GM18951 (cell line): ENCODE measurements at regions not wholly inside any gene's neighbourhood (a gene's known extent, or its start where the extent isn't known, plus 50 kb on each side); places are given as distances from the start of the nearest gene placed in this dataset.

ENCODE experiments used
- POLR2A ChIP-seq: IDR thresholded peaks from 4 replicates; pipeline ENCODE4 v1.6.1; 2011; ENCODE audit warnings: mild to moderate bottlenecking; ENCODE audit not compliant: insufficient read length, insufficient read depth; ENCODE audit errors: extremely low read depth
- in situ Hi-C: fragments of 300-500 bp; cut with MboI; formaldehyde crosslinking; loops from one replicate; pipeline ENCODE4 v1.12.0; 2022; ENCODE audit warnings: low sequenced_read_pairs, mixed read lengths, inconsistent platforms; ENCODE audit not compliant: unreplicated experiment

GRCh38 chr1:5254131-5254725 is 599.8 kb downstream of the AJAP1 start:
- in situ Hi-C loops, result no loop called here
- TF ChIP-seq POLR2A, result no peak

- in situ Hi-C loops, result no loop called here
- TF ChIP-seq POLR2A, result no peak
Observed at GRCh38 chr1:5253036-5253435, 598.6 kb downstream of the AJAP1 start.

GRCh38 chr1:5250336-5250735 is 595.9 kb downstream of the AJAP1 start:
- TF ChIP-seq POLR2A, result no peak
- in situ Hi-C loops, result no loop called here

GRCh38 chr1:5245348-5245747 is 590.9 kb downstream of the AJAP1 start:
- in situ Hi-C loops, result no loop called here
- TF ChIP-seq POLR2A, result no peak

- in situ Hi-C loops, result no loop called here
Observed at GRCh38 chr1:5244631-5245285, 590.3 kb downstream of the AJAP1 start.

GRCh38 chr1:5242850-5243249 is 588.4 kb downstream of the AJAP1 start:
- no peak for TF ChIP-seq POLR2A
- in situ Hi-C loops, result no loop called here

More at GRCh38 chr1:5244631-5245285, 590.3 kb downstream of the AJAP1 start:
- no peak for TF ChIP-seq POLR2A

- in situ Hi-C loops, result no loop called here
- no peak for TF ChIP-seq POLR2A
Observed at GRCh38 chr1:5239911-5240310, 585.5 kb downstream of the AJAP1 start.

- in situ Hi-C loops, result no loop called here
- TF ChIP-seq POLR2A, result no peak
Observed at GRCh38 chr1:5238351-5239130, 584.1 kb downstream of the AJAP1 start.

GRCh38 chr1:5235355-5235899 is 581.0 kb downstream of the AJAP1 start:
- no peak for TF ChIP-seq POLR2A
- in situ Hi-C loops, result no loop called here

GRCh38 chr1:5232537-5232936 is 578.1 kb downstream of the AJAP1 start:
- in situ Hi-C loops, result no loop called here
- no peak for TF ChIP-seq POLR2A

GRCh38 chr1:5231541-5232315 is 577.3 kb downstream of the AJAP1 start:
- in situ Hi-C loops, result no loop called here
- no peak for TF ChIP-seq POLR2A

- in situ Hi-C loops, result no loop called here
- no peak for TF ChIP-seq POLR2A
Observed at GRCh38 chr1:5227114-5227513, 572.7 kb downstream of the AJAP1 start.
